Peyer's patch (tissue), 4 donors: ENCODE measurements at regions not wholly inside any gene's neighbourhood (a gene's known extent, or its start where the extent isn't known, plus 50 kb on each side); places are given as distances from the start of the nearest gene placed in this dataset.

ENCODE experiments used
- POLR2A ChIP-seq, 2 donors: fragments of 450-650 bp; IDR thresholded peaks; one replicate each; pipeline ENCODE4 v1.5.1; 2017; ENCODE audit warnings: antibody characterized with exemption in 2 of 2, mild to moderate bottlenecking in 2 of 2, moderate library complexity in 2 of 2
- TF ChIP-seq, protein P1 (sequence below), 6 experiments: fragments of 450-650 bp in 4 of 6; fragments of 200-600 bp in 2 of 6; sonication (generic) in 1 of 6; IDR thresholded peaks; one replicate each; pipeline ENCODE4 v1.5.1; 2017 to 2019; ENCODE audit warnings: antibody characterized with exemption in 6 of 6, mild to moderate bottlenecking in 3 of 6, moderate library complexity in 1 of 6

DNA sequence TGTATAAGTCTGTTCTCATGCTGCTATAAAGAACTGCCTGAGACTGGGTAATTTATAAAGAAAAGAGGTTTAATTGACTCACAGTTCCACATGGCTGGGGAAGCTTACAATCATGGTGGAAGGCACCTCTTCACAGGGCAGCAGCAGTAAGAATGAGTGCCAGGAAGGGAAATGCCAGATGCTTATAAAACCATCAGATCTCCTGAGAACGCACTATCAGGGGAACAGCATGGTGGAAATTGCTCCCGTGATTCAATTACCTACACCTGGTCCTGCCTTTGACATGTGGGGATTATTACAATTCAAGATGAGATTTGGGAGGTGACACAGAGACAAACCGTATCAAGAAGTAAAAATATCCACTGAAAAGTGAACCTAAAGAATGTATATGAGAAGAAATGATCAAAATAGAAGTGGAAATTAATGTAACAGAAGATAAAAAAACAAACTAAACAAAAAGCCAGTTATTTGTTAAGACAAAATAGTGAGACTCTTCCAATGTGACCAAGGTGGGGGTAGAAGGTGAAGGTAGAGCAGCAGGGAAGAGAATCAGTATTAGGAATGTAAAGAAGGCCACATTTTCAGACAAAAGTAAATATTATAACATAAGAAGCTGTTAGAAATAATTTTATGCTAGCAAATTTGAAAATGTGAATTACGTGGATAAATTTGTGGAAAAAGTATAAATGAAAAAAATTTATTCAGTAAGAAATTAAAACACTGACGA lies 372.9 kb downstream of the NKX6-1 start:
- TF ChIP-seq, protein P1, sequence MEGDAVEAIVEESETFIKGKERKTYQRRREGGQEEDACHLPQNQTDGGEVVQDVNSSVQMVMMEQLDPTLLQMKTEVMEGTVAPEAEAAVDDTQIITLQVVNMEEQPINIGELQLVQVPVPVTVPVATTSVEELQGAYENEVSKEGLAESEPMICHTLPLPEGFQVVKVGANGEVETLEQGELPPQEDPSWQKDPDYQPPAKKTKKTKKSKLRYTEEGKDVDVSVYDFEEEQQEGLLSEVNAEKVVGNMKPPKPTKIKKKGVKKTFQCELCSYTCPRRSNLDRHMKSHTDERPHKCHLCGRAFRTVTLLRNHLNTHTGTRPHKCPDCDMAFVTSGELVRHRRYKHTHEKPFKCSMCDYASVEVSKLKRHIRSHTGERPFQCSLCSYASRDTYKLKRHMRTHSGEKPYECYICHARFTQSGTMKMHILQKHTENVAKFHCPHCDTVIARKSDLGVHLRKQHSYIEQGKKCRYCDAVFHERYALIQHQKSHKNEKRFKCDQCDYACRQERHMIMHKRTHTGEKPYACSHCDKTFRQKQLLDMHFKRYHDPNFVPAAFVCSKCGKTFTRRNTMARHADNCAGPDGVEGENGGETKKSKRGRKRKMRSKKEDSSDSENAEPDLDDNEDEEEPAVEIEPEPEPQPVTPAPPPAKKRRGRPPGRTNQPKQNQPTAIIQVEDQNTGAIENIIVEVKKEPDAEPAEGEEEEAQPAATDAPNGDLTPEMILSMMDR (IDR thresholded peaks at IDR 0.05): no peak
- TF ChIP-seq POLR2A (IDR thresholded peaks at IDR 0.05): no peak
